BJ (cell line): ENCODE measurements at regions not wholly inside any gene's neighbourhood (a gene's known extent, or its start where the extent isn't known, plus 50 kb on each side); places are given as distances from the start of the nearest gene placed in this dataset.

ENCODE experiments used
- CTCF ChIA-PET: fragments of 350-600 bp; formaldehyde crosslinking; extraction: SDS; loops from one replicate; lab custom pipeline; 2021; ENCODE audit warnings: antibody characterized with exemption, inconsistent platforms; lab: Yijun Ruan, JAX
- POLR2A ChIA-PET: fragments of 300-600 bp; sonication (Branson Sonifier 250); formaldehyde crosslinking; extraction: SDS; loops from one replicate; lab custom pipeline; 2021; ENCODE audit warnings: antibody characterized with exemption; lab: Charles Lee
- DNase-seq: peaks from one replicate; pipeline ENCODE4 v3.0.0-alpha.2; 2011; ENCODE audit warnings: low read depth
- H3K27me3 ChIP-seq: 2 replicates; pipeline ENCODE4 v1.6.0; 2011; ENCODE audit warnings: low read length; ENCODE audit not compliant: control insufficient read depth, insufficient read depth
- H3K36me3 ChIP-seq: 2 replicates; pipeline ENCODE4 v1.5.1; 2011; ENCODE audit warnings: low read length; ENCODE audit not compliant: control insufficient read depth, insufficient read depth
- H3K4me3 ChIP-seq: 2 replicates; pipeline ENCODE4 v1.5.1; 2011; ENCODE audit warnings: low read depth, mild to moderate bottlenecking, control low read depth, low read length
- TF ChIP-seq, protein P1 (sequence below): IDR thresholded peaks from 2 replicates; pipeline ENCODE4 v1.5.1; 2011; ENCODE audit warnings: low read depth, mild to moderate bottlenecking, control low read depth, inconsistent platforms, low read length, moderate library complexity; ENCODE audit not compliant: insufficient read depth

DNA sequence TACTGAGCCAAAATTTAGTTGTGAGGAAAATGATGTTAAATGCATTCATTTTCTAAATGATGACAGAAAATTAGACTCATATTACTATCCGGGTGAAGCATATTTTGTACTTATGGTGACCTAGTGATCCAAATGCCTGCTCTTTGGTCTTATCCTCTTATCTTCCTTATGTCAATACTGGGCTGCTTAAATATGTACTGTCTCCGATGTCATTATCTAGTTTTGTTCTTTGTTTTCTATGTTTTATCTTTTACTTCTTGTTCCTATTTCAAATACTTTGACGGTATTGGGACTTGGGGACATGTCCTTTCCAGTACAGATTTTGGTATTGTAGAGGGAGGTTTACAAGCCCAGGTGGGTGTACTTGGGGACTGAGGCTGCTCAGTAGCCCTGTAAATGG, 124.6 kb upstream of the ESR1 start:
- peaks cover 3% of the 10 kb centered on the region; the same call in 1 of the 2 replicates for H3K27me3 ChIP-seq
- no peak for DNase-seq
- no peaks in the 10 kb centered on the region for H3K36me3 ChIP-seq
- TF ChIP-seq, protein P1, sequence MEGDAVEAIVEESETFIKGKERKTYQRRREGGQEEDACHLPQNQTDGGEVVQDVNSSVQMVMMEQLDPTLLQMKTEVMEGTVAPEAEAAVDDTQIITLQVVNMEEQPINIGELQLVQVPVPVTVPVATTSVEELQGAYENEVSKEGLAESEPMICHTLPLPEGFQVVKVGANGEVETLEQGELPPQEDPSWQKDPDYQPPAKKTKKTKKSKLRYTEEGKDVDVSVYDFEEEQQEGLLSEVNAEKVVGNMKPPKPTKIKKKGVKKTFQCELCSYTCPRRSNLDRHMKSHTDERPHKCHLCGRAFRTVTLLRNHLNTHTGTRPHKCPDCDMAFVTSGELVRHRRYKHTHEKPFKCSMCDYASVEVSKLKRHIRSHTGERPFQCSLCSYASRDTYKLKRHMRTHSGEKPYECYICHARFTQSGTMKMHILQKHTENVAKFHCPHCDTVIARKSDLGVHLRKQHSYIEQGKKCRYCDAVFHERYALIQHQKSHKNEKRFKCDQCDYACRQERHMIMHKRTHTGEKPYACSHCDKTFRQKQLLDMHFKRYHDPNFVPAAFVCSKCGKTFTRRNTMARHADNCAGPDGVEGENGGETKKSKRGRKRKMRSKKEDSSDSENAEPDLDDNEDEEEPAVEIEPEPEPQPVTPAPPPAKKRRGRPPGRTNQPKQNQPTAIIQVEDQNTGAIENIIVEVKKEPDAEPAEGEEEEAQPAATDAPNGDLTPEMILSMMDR, result no peak
- CTCF ChIA-PET, result no interaction called here
- POLR2A ChIA-PET, result no interaction called here
- H3K4me3 ChIP-seq, result no peak overlapping the region

DNA sequence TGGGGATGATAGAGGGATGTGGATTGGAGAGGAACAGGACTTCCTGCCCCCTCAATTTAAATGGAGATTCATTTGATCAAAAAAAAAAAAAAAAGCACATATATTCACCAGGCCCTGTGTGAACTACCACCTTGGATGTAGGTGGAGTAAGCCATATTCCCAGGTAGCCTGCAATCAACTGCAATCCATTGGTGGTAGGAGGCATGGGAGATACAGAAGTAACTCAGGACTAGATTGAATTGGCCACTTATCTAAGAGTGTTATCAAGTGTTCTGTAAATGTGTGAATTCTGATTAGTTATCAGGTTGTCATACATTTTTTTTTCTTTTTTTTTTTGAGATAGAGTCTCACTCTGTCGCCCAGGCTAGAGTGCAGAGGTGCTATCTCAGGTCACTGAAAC, 124.1 kb upstream of the ESR1 start:
- CTCF ChIA-PET, result no interaction called here

DNA sequence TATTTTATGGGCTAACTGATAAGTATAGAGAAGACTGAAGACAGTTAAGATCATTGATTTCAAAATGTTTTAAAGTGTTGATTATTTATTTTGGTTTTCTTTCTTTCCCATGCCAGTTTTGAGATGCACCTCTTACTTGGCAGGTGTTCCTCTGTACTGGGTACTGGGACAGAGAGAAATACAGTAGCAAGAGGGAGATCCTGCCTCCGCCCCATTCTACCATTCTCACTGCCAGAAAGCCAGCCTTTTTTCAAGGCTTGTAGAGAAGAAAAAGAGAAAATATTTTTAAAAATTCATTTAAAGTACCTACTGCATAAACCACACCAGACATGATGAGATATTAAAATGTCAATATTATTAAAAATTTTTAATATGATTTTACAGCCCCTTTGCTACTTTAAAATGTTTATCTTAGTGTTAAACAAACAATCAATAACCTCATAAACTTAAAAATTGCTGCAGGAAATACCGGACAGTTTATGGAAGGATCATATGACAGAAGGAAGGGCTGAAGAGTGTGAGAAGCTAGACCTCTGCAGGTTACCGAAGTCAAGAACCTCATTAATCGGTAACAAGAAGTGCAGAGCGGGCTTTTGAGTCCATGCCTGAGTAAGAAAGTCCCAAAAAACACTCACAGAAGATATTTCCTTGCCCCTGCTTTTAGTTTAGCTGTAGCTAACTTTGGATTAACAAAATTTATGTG, 117.8 kb upstream of the ESR1 start:
- H3K36me3 ChIP-seq, result no peaks in the 10 kb centered on the region
- H3K27me3 ChIP-seq, result 0 out of 2 replicates have a peak, but pooled peaks cover 1% of the 10 kb centered on the region
- ChIA-PET POLR2A (no interaction called here), CTCF (interaction anchor here (0.7 to 1.7 kb wide), 3 partner anchors 10 to 608 kb away, joined by 4 to 5 read pairs (median 5); no protein-coding TSS in a partner anchor)
- no peak for DNase-seq
- no peak overlapping the region for H3K4me3 ChIP-seq
- TF ChIP-seq, protein P1, result no peak

More for the DNA sequence above, 124.1 kb upstream of the ESR1 start:
- TF ChIP-seq, protein P1, result no peak
- Histone ChIP-seq H3K27me3 (peaks cover 3% of the 10 kb centered on the region; the same call in 1 of the 2 replicates), H3K4me3 (no peak overlapping the region), H3K36me3 (no peaks in the 10 kb centered on the region)
- POLR2A ChIA-PET, result no interaction called here
- DNase-seq, result no peak

DNA sequence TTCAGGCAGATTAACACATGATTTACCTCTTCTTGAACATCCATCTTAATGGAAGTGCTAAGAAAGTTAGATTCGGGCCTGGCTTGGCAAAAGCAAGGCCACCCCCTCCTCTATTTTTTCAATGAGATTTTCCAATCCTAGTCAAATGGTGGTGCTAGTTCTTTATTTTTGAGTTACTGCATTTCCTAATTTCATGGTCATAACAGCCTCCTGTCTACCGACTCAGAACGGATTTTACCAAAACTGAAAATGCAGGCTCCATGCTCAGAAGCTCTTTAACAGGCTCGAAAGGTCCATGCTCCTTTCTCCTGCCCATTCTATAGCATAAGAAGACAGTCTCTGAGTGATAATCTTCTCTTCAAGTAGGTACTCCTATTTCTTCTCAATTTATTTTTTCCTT, 117.2 kb upstream of the ESR1 start:
- DNase-seq, result no peak
- POLR2A ChIA-PET, result no interaction called here

More for the DNA sequence above, 117.2 kb upstream of the ESR1 start:
- Histone ChIP-seq H3K4me3 (no peak overlapping the region), H3K27me3 (0 out of 2 replicates have a peak, but pooled peaks cover 1% of the 10 kb centered on the region), H3K36me3 (no peaks in the 10 kb centered on the region)
- CTCF ChIA-PET, result interaction anchor here (0.7 to 1.7 kb wide), 6 partner anchors 10 to 607 kb away, joined by 3 to 5 read pairs (median 4); no protein-coding TSS in a partner anchor
- TF ChIP-seq, protein P1, result no peak
